WTC11 (cell line): ENCODE measurements at regions not wholly inside any gene's neighbourhood (a gene's known extent, or its start where the extent isn't known, plus 50 kb on each side); places are given as distances from the start of the nearest gene placed in this dataset.
A peak's percentile ranks its signal among the peaks of the same experiment; 100 is the strongest.

Experiments
- ATAC-seq: fragments of 200-7000 bp; cut with Tn5 transposase; 2 replicates; pipeline ENCODE4 v1.10.0; 2021; ENCODE audit warnings: mild to moderate bottlenecking, moderate library complexity
- CTCF ChIA-PET: fragments of 300-600 bp; sonication (Branson Sonifier 250); formaldehyde crosslinking; loops from one replicate; lab custom pipeline; 2021; ENCODE audit warnings: antibody characterized with exemption; lab: Charles Lee
- POLR2A ChIA-PET: fragments of 350-600 bp; sonication (Branson Sonifier 250); formaldehyde crosslinking; loops from one replicate; lab custom pipeline; 2021; ENCODE audit warnings: antibody characterized with exemption; lab: Charles Lee
- DNase-seq: peaks from one replicate; pipeline ENCODE4 v3.0.0; 2021; ENCODE audit warnings: low spot score
- H3K27ac Mint-ChIP-seq: 2 replicates; pipeline ENCODE4 v1.8.0; 2021; ENCODE audit warnings: mixed read lengths
- H3K27me3 Mint-ChIP-seq: 2 replicates; pipeline ENCODE4 v1.8.0; 2021; ENCODE audit warnings: low read depth, mild to moderate bottlenecking, moderate library complexity, mixed read lengths
- H3K36me3 Mint-ChIP-seq: 2 replicates; pipeline ENCODE4 v1.8.0; 2021; ENCODE audit warnings: mixed read lengths
- H3K4me1 Mint-ChIP-seq: 2 replicates; pipeline ENCODE4 v1.8.0; 2022; ENCODE audit warnings: mixed read lengths
- H3K4me3 Mint-ChIP-seq: 2 replicates; pipeline ENCODE4 v1.8.0; 2021; ENCODE audit warnings: mild to moderate bottlenecking, moderate library complexity, mixed read lengths
- H3K9me3 Mint-ChIP-seq: 2 replicates; pipeline ENCODE4 v1.8.0; 2021; ENCODE audit warnings: mixed read lengths
- AFF4 ChIP-seq: sonication (generic); formaldehyde crosslinking; IDR thresholded peaks from 2 replicates; pipeline ENCODE4 v1.8.1; 2023; ENCODE audit warnings: mild to moderate bottlenecking, missing genetic modification reagents, borderline replicate concordance
- E2F5 ChIP-seq: sonication (generic); formaldehyde crosslinking; IDR thresholded peaks from 2 replicates; pipeline ENCODE4 v1.8.1; 2022; ENCODE audit warnings: mild to moderate bottlenecking, moderate library complexity, missing genetic modification reagents
- HMGA2 ChIP-seq: fragments of 250-450 bp; sonication (Bioruptor Pico); IDR thresholded peaks from 2 replicates; pipeline ENCODE4 v1.4.0; 2021; ENCODE audit warnings: mild to moderate bottlenecking, moderate library complexity
- PRDM15 ChIP-seq: sonication (generic); formaldehyde crosslinking; IDR thresholded peaks from 2 replicates; pipeline ENCODE4 v1.8.0; 2022; ENCODE audit warnings: missing genetic modification reagents
- SP1 ChIP-seq: sonication (generic); formaldehyde crosslinking; conservative IDR thresholded peaks from 2 replicates; pipeline ENCODE4 v1.8.1; 2022; ENCODE audit warnings: missing genetic modification reagents
- TEAD1 ChIP-seq: sonication (generic); formaldehyde crosslinking; IDR thresholded peaks from 2 replicates; pipeline ENCODE4 v1.8.0; 2022; ENCODE audit warnings: mild to moderate bottlenecking, missing genetic modification reagents
- TP53 ChIP-seq: sonication (generic); formaldehyde crosslinking; IDR thresholded peaks from 2 replicates; pipeline ENCODE4 v1.8.1; 2023; ENCODE audit warnings: mild to moderate bottlenecking, missing genetic modification reagents
- USF1 ChIP-seq: sonication (generic); formaldehyde crosslinking; IDR thresholded peaks from 2 replicates; pipeline ENCODE4 v1.8.0; 2022; ENCODE audit warnings: mild to moderate bottlenecking, missing genetic modification reagents
- ZBTB21 ChIP-seq: sonication (generic); formaldehyde crosslinking; IDR thresholded peaks from 2 replicates; pipeline ENCODE4 v1.8.1; 2023; ENCODE audit warnings: mild to moderate bottlenecking, missing genetic modification reagents, borderline replicate concordance
- ZMAT4 ChIP-seq: fragments of 250-450 bp; sonication (Bioruptor Pico); IDR thresholded peaks from 2 replicates; pipeline ENCODE4 v1.9.0; 2021; ENCODE audit warnings: mild to moderate bottlenecking
- ZNF138 ChIP-seq: sonication (generic); formaldehyde crosslinking; conservative IDR thresholded peaks from 2 replicates; pipeline ENCODE4 v1.8.1; 2022; ENCODE audit warnings: mild to moderate bottlenecking, moderate library complexity, missing genetic modification reagents

GRCh38 chr6:88455317-88455716 lies 289.2 kb upstream of the CNR1 start (continued):
- no peak for TF ChIP-seq PRDM15 (CRISPR knock-in tag)
- no peak for TF ChIP-seq TEAD1 (CRISPR knock-in tag)
- no peak for TF ChIP-seq ZBTB21 (CRISPR knock-in tag)
- no peak for TF ChIP-seq TP53 (CRISPR knock-in tag)
- TF ChIP-seq E2F5 (CRISPR knock-in tag): no peak

- ATAC-seq: no peak
- POLR2A ChIA-PET: no interaction called here
- no peaks in the 10 kb centered on the region for H3K36me3 Mint-ChIP-seq
- H3K27me3 Mint-ChIP-seq: no peaks in the 10 kb centered on the region
- DNase-seq: no peak
- TF ChIP-seq USF1 (CRISPR knock-in tag): no peak
- no peak for TF ChIP-seq ZNF138 (CRISPR knock-in tag)
- no peak for TF ChIP-seq ZMAT4 (CRISPR knock-in tag)
- TF ChIP-seq SP1: no peak
- no peak overlapping the region for H3K4me3 Mint-ChIP-seq
- no peak overlapping the region for H3K27ac Mint-ChIP-seq
- CTCF ChIA-PET: no interaction called here
- no peaks in the 10 kb centered on the region for H3K9me3 Mint-ChIP-seq
- no peaks in the 10 kb centered on the region for H3K4me1 Mint-ChIP-seq
Observed at GRCh38 chr6:88454658-88455057, 288.5 kb upstream of the CNR1 start.

- H3K27me3 Mint-ChIP-seq: no peaks in the 10 kb centered on the region
Observed at GRCh38 chr6:88449770-88450169, 283.6 kb upstream of the CNR1 start.

More at GRCh38 chr6:88449770-88450169, 283.6 kb upstream of the CNR1 start:
- CTCF ChIA-PET: no interaction called here
- no peak for ATAC-seq
- POLR2A ChIA-PET: no interaction called here
- TF ChIP-seq AFF4 (no peak), HMGA2 (0 out of 2 replicates have a peak, but pooled peaks have one; percentile 5)
- TF ChIP-seq, all 79 proteins: peak for 1
- no peaks in the 10 kb centered on the region; the same call in 1 of the 2 replicates for H3K9me3 Mint-ChIP-seq
- no peak overlapping the region for H3K27ac Mint-ChIP-seq
- DNase-seq: no peak
- H3K4me3 Mint-ChIP-seq: no peak overlapping the region
- H3K36me3 Mint-ChIP-seq: no peaks in the 10 kb centered on the region
- no peaks in the 10 kb centered on the region for H3K4me1 Mint-ChIP-seq
